GM23338 (cell line): ENCODE measurements at regions not wholly inside any gene's neighbourhood (a gene's known extent, or its start where the extent isn't known, plus 50 kb on each side); places are given as distances from the start of the nearest gene placed in this dataset.
"Not testable (repeated sequence)": the region's sequence is repeated elsewhere in the genome, so short reads cannot be mapped to it uniquely, and the experiment has no call there.

ENCODE experiments used
- ATAC-seq: fragments of 200-7000 bp; cut with Tn5 transposase; 3 replicates; pipeline ENCODE4 v1.9.1; 2020
- DNase-seq: peaks from one replicate; pipeline ENCODE4 v3.0.0-alpha.2; 2015; ENCODE audit warnings: low spot score
- H2AFZ ChIP-seq: fragments of 200-600 bp; sonication (generic); 2 replicates; pipeline ENCODE4 v1.8.0; 2016; ENCODE audit warnings: antibody characterized with exemption, mild to moderate bottlenecking, moderate library complexity
- H3F3A ChIP-seq: fragments of 200-600 bp; sonication (generic); replicated peaks from 2 replicates; pipeline ENCODE4 v1.8.0; 2017; ENCODE audit warnings: antibody characterized with exemption, mixed run types, low read depth
- H3K27ac ChIP-seq: fragments of 200-600 bp; sonication (generic); 2 replicates; pipeline ENCODE4 v1.6.1; 2016; ENCODE audit warnings: low read depth
- H3K27me3 ChIP-seq: fragments of 200-600 bp; sonication (generic); 2 replicates; pipeline ENCODE4 v1.8.0; 2016; ENCODE audit warnings: mild to moderate bottlenecking, mixed run types, moderate library complexity; ENCODE audit not compliant: insufficient read depth
- H3K36me3 ChIP-seq: fragments of 200-600 bp; sonication (generic); 2 replicates; pipeline ENCODE4 v1.8.0; 2016; ENCODE audit warnings: mild to moderate bottlenecking; ENCODE audit not compliant: insufficient read depth
- H3K4me1 ChIP-seq: fragments of 200-600 bp; sonication (generic); 2 replicates; pipeline ENCODE4 v1.8.0; 2016; ENCODE audit warnings: mild to moderate bottlenecking, moderate library complexity; ENCODE audit not compliant: insufficient read depth
- H3K4me2 ChIP-seq: fragments of 200-600 bp; sonication (generic); 2 replicates; pipeline ENCODE4 v1.7.1; 2017; ENCODE audit warnings: mixed run types
- H3K4me3 ChIP-seq: fragments of 200-600 bp; sonication (generic); 2 replicates; pipeline ENCODE4 v1.6.1; 2016; ENCODE audit warnings: mixed run types
- H3K79me2 ChIP-seq: fragments of 200-600 bp; sonication (generic); replicated peaks from 2 replicates; pipeline ENCODE4 v1.8.0; 2017; ENCODE audit warnings: mild to moderate bottlenecking; ENCODE audit not compliant: insufficient read depth
- H3K9me2 ChIP-seq: fragments of 200-600 bp; sonication (generic); 2 replicates; pipeline ENCODE4 v1.8.0; 2017; ENCODE audit not compliant: insufficient read depth
- H4K20me1 ChIP-seq: fragments of 200-600 bp; sonication (generic); replicated peaks from 2 replicates; pipeline ENCODE4 v1.8.0; 2017; ENCODE audit warnings: mild to moderate bottlenecking; ENCODE audit not compliant: insufficient read depth
- H3K27ac Mint-ChIP-seq: 2 replicates; pipeline ENCODE4 v1.8.0; 2020; ENCODE audit warnings: inconsistent platforms, mild to moderate bottlenecking, moderate library complexity, mixed read lengths
- H3K27me3 Mint-ChIP-seq: 3 replicates; pipeline ENCODE4 v1.8.0; 2022; ENCODE audit warnings: low read depth, mild to moderate bottlenecking, moderate library complexity, mixed read lengths, inconsistent platforms; ENCODE audit not compliant: insufficient read depth, poor library complexity
- H3K36me3 Mint-ChIP-seq: 3 replicates; pipeline ENCODE4 v1.8.0; 2021; ENCODE audit warnings: low read depth, mild to moderate bottlenecking, inconsistent platforms, moderate library complexity, mixed read lengths
- H3K4me1 Mint-ChIP-seq: 3 replicates; pipeline ENCODE4 v1.8.0; 2020; ENCODE audit warnings: mild to moderate bottlenecking, inconsistent platforms, mixed read lengths
- H3K4me3 Mint-ChIP-seq: 3 replicates; pipeline ENCODE4 v1.8.0; 2021; ENCODE audit warnings: moderate library complexity, mild to moderate bottlenecking, inconsistent platforms, mixed read lengths
- H3K9me3 Mint-ChIP-seq: 3 replicates; pipeline ENCODE4 v1.8.0; 2020; ENCODE audit warnings: moderate library complexity, mild to moderate bottlenecking, inconsistent platforms, mixed read lengths
- CREB1 ChIP-seq: fragments of 250-450 bp; sonication (Bioruptor Pico); IDR thresholded peaks from 2 replicates; pipeline ENCODE4 v1.5.0; 2020; ENCODE audit warnings: low read depth, mild to moderate bottlenecking, moderate library complexity
- EZH2phosphoT487 ChIP-seq: fragments of 200-600 bp; sonication (generic); IDR thresholded peaks from one replicate; pipeline ENCODE4 v1.8.1; 2018; ENCODE audit warnings: antibody characterized with exemption; ENCODE audit not compliant: unreplicated experiment
- JUNB ChIP-seq: IDR thresholded peaks from one replicate; pipeline ENCODE4 v1.6.1; 2016; ENCODE audit warnings: antibody characterized with exemption; ENCODE audit not compliant: unreplicated experiment
- NANOG ChIP-seq: IDR thresholded peaks from 2 replicates; pipeline ENCODE4 v1.6.1; 2016; ENCODE audit warnings: antibody characterized with exemption, borderline replicate concordance
- POLR2AphosphoS5 ChIP-seq: IDR thresholded peaks from 2 replicates; pipeline ENCODE4 v1.6.1; 2016; ENCODE audit warnings: antibody characterized with exemption, low read depth
- STAT1 ChIP-seq: IDR thresholded peaks from one replicate; pipeline ENCODE4 v1.6.1; 2016; ENCODE audit warnings: antibody characterized with exemption; ENCODE audit not compliant: unreplicated experiment
- ZNF114 ChIP-seq: fragments of 250-450 bp; sonication (Bioruptor Pico); IDR thresholded peaks from 2 replicates; pipeline ENCODE4 v1.5.0; 2020; ENCODE audit warnings: mild to moderate bottlenecking, moderate library complexity
- ZNF331 ChIP-seq: fragments of 250-450 bp; sonication (Bioruptor Pico); IDR thresholded peaks from 2 replicates; pipeline ENCODE4 v1.5.0; 2020; ENCODE audit warnings: low read depth, mild to moderate bottlenecking, moderate library complexity
- TF ChIP-seq, protein P1 (sequence below): IDR thresholded peaks from 2 replicates; pipeline ENCODE4 v1.6.1; 2016; ENCODE audit warnings: antibody characterized with exemption
- TF ChIP-seq, protein P2 (sequence below): IDR thresholded peaks from one replicate; pipeline ENCODE4 v1.6.1; 2018; ENCODE audit warnings: antibody characterized with exemption; ENCODE audit not compliant: unreplicated experiment
- TF ChIP-seq, protein P3 (sequence below), 2 experiments: fragments of 200-600 bp in 1 of 2; sonication (generic) in 1 of 2; conservative IDR thresholded peaks; 2 replicates each; pipeline versions ENCODE4 v1.5.1 to v1.6.1; 2016 to 2017; ENCODE audit warnings: antibody characterized with exemption in 2 of 2, low read depth in 2 of 2, mild to moderate bottlenecking in 2 of 2, moderate library complexity in 1 of 2

DNA sequence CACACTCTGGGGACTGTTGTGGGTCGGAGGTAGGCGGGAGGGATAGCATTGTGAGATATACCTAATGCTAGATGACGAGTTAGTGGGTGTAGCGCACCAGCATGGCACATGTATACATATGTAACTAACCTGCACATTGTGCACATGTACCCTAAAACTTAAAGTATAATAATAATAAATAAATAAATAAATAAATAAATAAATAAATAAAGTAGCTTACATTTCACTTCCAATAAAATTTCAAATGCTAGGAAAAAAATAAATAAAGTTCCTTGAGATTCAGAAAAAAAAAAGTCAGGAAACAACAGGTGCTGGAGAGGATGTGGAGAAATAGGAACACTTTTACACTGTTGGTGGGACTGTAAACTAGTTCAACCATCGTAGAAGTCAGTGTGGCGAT is 353.5 kb upstream of the UBE2E2 start:
- not testable (repeated sequence) for H3K4me2 ChIP-seq, H3K9me2 ChIP-seq, H3K9me3 Mint-ChIP-seq, H3K27me3 Mint-ChIP-seq, H3K36me3 Mint-ChIP-seq, DNase-seq, H3K27ac Mint-ChIP-seq, H2AFZ ChIP-seq, ATAC-seq, H3K27ac ChIP-seq, H3K79me2 ChIP-seq, H3K4me3 Mint-ChIP-seq, H3K27me3 ChIP-seq, H3K4me1 Mint-ChIP-seq, H4K20me1 ChIP-seq, H3K4me1 ChIP-seq, H3F3A ChIP-seq, H3K4me3 ChIP-seq, H3K36me3 ChIP-seq

DNA sequence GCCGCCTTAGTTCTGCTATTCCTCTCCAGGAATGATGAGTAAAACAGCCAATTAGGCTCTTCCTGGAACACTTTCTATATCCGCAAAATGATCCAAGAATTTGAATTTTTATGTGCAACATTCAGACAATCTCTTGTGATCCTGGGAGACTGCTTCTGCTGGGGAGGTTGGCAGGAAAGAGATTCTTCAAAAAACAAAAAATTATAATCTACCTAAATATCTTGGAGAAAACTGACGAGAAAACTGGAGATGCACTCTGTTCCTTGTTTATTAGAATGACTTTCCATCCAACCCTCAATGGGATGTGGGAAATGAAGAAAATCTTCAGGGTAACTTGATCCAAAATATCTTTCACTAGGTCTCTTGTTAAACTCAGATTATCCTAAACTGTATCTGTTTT is 346.3 kb upstream of the UBE2E2 start:
- no peak overlapping the region for H2AFZ ChIP-seq
- no peak overlapping the region for H3K27ac ChIP-seq
- H3K79me2 ChIP-seq: no peaks in the 10 kb centered on the region
- ATAC-seq (no peak), DNase-seq (no peak)
- no peaks in the 10 kb centered on the region for H3K36me3 ChIP-seq
- no peak overlapping the region for H3K4me2 ChIP-seq
- no peaks in the 10 kb centered on the region for H4K20me1 ChIP-seq
- H3F3A ChIP-seq: no peaks in the 10 kb centered on the region
- H3K27me3 ChIP-seq: no peaks in the 10 kb centered on the region
- no peaks in the 10 kb centered on the region; the same call in 1 of the 2 replicates for H3K4me1 ChIP-seq
- Mint-ChIP-seq H3K27ac (no peak overlapping the region), H3K27me3 (no peaks in the 10 kb centered on the region), H3K4me1 (peaks cover 2% of the 10 kb centered on the region), H3K9me3 (no peaks in the 10 kb centered on the region; the same call in 2 of the 3 replicates), H3K36me3 (no peaks in the 10 kb centered on the region), H3K4me3 (no peak overlapping the region)
- H3K9me2 ChIP-seq: peaks cover 9% of the 10 kb centered on the region; the same call in 1 of the 2 replicates
- no peak overlapping the region for H3K4me3 ChIP-seq
- TF ChIP-seq EZH2phosphoT487 (no peak), POLR2AphosphoS5 (no peak), CREB1 (CRISPR knock-in tag) (no peak), ZNF331 (no peak), JUNB (no peak), NANOG (no peak), STAT1 (no peak), ZNF114 (no peak)
- TF ChIP-seq, protein P1, sequence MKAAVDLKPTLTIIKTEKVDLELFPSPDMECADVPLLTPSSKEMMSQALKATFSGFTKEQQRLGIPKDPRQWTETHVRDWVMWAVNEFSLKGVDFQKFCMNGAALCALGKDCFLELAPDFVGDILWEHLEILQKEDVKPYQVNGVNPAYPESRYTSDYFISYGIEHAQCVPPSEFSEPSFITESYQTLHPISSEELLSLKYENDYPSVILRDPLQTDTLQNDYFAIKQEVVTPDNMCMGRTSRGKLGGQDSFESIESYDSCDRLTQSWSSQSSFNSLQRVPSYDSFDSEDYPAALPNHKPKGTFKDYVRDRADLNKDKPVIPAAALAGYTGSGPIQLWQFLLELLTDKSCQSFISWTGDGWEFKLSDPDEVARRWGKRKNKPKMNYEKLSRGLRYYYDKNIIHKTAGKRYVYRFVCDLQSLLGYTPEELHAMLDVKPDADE: no peak
- TF ChIP-seq, protein P2, sequence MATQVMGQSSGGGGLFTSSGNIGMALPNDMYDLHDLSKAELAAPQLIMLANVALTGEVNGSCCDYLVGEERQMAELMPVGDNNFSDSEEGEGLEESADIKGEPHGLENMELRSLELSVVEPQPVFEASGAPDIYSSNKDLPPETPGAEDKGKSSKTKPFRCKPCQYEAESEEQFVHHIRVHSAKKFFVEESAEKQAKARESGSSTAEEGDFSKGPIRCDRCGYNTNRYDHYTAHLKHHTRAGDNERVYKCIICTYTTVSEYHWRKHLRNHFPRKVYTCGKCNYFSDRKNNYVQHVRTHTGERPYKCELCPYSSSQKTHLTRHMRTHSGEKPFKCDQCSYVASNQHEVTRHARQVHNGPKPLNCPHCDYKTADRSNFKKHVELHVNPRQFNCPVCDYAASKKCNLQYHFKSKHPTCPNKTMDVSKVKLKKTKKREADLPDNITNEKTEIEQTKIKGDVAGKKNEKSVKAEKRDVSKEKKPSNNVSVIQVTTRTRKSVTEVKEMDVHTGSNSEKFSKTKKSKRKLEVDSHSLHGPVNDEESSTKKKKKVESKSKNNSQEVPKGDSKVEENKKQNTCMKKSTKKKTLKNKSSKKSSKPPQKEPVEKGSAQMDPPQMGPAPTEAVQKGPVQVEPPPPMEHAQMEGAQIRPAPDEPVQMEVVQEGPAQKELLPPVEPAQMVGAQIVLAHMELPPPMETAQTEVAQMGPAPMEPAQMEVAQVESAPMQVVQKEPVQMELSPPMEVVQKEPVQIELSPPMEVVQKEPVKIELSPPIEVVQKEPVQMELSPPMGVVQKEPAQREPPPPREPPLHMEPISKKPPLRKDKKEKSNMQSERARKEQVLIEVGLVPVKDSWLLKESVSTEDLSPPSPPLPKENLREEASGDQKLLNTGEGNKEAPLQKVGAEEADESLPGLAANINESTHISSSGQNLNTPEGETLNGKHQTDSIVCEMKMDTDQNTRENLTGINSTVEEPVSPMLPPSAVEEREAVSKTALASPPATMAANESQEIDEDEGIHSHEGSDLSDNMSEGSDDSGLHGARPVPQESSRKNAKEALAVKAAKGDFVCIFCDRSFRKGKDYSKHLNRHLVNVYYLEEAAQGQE: no peak
- TF ChIP-seq, protein P3, sequence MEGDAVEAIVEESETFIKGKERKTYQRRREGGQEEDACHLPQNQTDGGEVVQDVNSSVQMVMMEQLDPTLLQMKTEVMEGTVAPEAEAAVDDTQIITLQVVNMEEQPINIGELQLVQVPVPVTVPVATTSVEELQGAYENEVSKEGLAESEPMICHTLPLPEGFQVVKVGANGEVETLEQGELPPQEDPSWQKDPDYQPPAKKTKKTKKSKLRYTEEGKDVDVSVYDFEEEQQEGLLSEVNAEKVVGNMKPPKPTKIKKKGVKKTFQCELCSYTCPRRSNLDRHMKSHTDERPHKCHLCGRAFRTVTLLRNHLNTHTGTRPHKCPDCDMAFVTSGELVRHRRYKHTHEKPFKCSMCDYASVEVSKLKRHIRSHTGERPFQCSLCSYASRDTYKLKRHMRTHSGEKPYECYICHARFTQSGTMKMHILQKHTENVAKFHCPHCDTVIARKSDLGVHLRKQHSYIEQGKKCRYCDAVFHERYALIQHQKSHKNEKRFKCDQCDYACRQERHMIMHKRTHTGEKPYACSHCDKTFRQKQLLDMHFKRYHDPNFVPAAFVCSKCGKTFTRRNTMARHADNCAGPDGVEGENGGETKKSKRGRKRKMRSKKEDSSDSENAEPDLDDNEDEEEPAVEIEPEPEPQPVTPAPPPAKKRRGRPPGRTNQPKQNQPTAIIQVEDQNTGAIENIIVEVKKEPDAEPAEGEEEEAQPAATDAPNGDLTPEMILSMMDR (conservative IDR thresholded peaks at IDR 0.05; ENCODE audit: low read depth in 2 of 2): no peak
